ENCODE measurements at regions not wholly inside any gene's neighbourhood (a gene's known extent, or its start where the extent isn't known, plus 50 kb on each side); places are given as distances from the start of the nearest gene placed in this dataset.

GRCh38 chr5:169426784-169427183 is 125.8 kb upstream of the SLIT3 start:
- intact Hi-C loops (cut with micrococcal nuclease) = no loop called here
- no peak for TF ChIP-seq CTCF (IDR thresholded peaks at IDR 0.05)

GRCh38 chr5:169424670-169425378 is 123.9 kb upstream of the SLIT3 start:
- 80% methylated on average over 4 of the region's 4 CpGs for WGBS (ENCODE audit: insufficient coverage)
- DNase-seq = no peak
- Histone ChIP-seq H3K4me1 (ENCODE audit: control insufficient read depth, insufficient read depth, low read length) (no peaks in the 10 kb centered on the region), H3K27me3 (ENCODE audit: control insufficient read depth, insufficient read depth, low read length) (no peaks in the 10 kb centered on the region), H3K27ac (ENCODE audit: low read length) (no peak overlapping the region), H3K4me3 (ENCODE audit: low read length) (no peak overlapping the region), H3K9me3 (ENCODE audit: control insufficient read depth, insufficient read depth, low read length) (no peaks in the 10 kb centered on the region), H3K36me3 (ENCODE audit: control insufficient read depth, insufficient read depth, low read length) (no peaks in the 10 kb centered on the region)
- Mint-ChIP-seq H3K4me1 (no peaks in the 10 kb centered on the region), H3K27me3 (ENCODE audit: low read depth in 2 of 2) (no peaks in the 10 kb centered on the region), H3K9me3 (no peaks in the 10 kb centered on the region), H3K4me3 (no peak overlapping the region), H3K27ac (no peak overlapping the region), H3K36me3 (no peaks in the 10 kb centered on the region)
- intact Hi-C loops (cut with micrococcal nuclease) = no loop called here
- TF ChIP-seq CTCF (IDR thresholded peaks at IDR 0.05) = no peak
- no peak for ATAC-seq

More at GRCh38 chr5:169426784-169427183, 125.8 kb upstream of the SLIT3 start:
- H3K27ac ChIP-seq (ENCODE audit: low read length) = no peak overlapping the region
- H3K27ac Mint-ChIP-seq = no peak overlapping the region
- H3K4me1 Mint-ChIP-seq = no peaks in the 10 kb centered on the region
- no peaks in the 10 kb centered on the region for H3K36me3 Mint-ChIP-seq
- H3K27me3 ChIP-seq (ENCODE audit: control insufficient read depth, insufficient read depth, low read length) = no peaks in the 10 kb centered on the region
- H3K36me3 ChIP-seq (ENCODE audit: control insufficient read depth, insufficient read depth, low read length) = no peaks in the 10 kb centered on the region
- H3K4me3 Mint-ChIP-seq = no peak overlapping the region
- WGBS (ENCODE audit: insufficient coverage) = 90% methylated on average over 5 of the region's 6 CpGs
- H3K9me3 Mint-ChIP-seq = no peaks in the 10 kb centered on the region
- H3K27me3 Mint-ChIP-seq (ENCODE audit: low read depth in 2 of 2) = peaks cover 0 to 3% of the 10 kb centered on the region in 2 donors
- DNase-seq (no peak), ATAC-seq (no peak)
- no peaks in the 10 kb centered on the region for H3K9me3 ChIP-seq (ENCODE audit: control insufficient read depth, insufficient read depth, low read length)
- H3K4me3 ChIP-seq (ENCODE audit: low read length) = no peak overlapping the region
- no peaks in the 10 kb centered on the region for H3K4me1 ChIP-seq (ENCODE audit: control insufficient read depth, insufficient read depth, low read length)

- DNase-seq = no peak
- no peak for ATAC-seq
- Mint-ChIP-seq H3K4me1 (no peaks in the 10 kb centered on the region), H3K27me3 (ENCODE audit: low read depth in 2 of 2) (no peaks in the 10 kb centered on the region), H3K9me3 (no peaks in the 10 kb centered on the region), H3K27ac (no peak overlapping the region), H3K36me3 (no peaks in the 10 kb centered on the region), H3K4me3 (no peak overlapping the region)
- no peaks in the 10 kb centered on the region for H3K27me3 ChIP-seq (ENCODE audit: control insufficient read depth, insufficient read depth, low read length)
- no peaks in the 10 kb centered on the region for H3K36me3 ChIP-seq (ENCODE audit: control insufficient read depth, insufficient read depth, low read length)
- TF ChIP-seq CTCF (IDR thresholded peaks at IDR 0.05) = no peak
- H3K4me3 ChIP-seq (ENCODE audit: low read length) = no peak overlapping the region
- H3K27ac ChIP-seq (ENCODE audit: low read length) = no peak overlapping the region
- WGBS (ENCODE audit: insufficient coverage) = 100% methylated on average over 1 of the region's 2 CpGs
- no peaks in the 10 kb centered on the region for H3K9me3 ChIP-seq (ENCODE audit: control insufficient read depth, insufficient read depth, low read length)
- no peaks in the 10 kb centered on the region for H3K4me1 ChIP-seq (ENCODE audit: control insufficient read depth, insufficient read depth, low read length)
- intact Hi-C loops (cut with micrococcal nuclease) = no loop called here
These were observed 123.3 kb upstream of the SLIT3 start for GRCh38 chr5:169424279-169424655.

Measured in natural killer cell (primary cell).